HPDE6-E6E7 (cell line): ENCODE measurements at regions not wholly inside any gene's neighbourhood (a gene's known extent, or its start where the extent isn't known, plus 50 kb on each side); places are given as distances from the start of the nearest gene placed in this dataset.
"Not testable (repeated sequence)": the region's sequence is repeated elsewhere in the genome, so short reads cannot be mapped to it uniquely, and the experiment has no call there.

Experiments used
- DNase-seq: peaks from one replicate; pipeline ENCODE4 v3.0.0; 2011; ENCODE audit warnings: missing footprints; ENCODE audit errors: extremely low spot score

- DNase-seq, result no peak
These were observed 95.3 kb upstream of the TNFSF11 start for GRCh38 chr13:42478531-42479156.

- DNase-seq, result no peak
These were observed 89.6 kb upstream of the TNFSF11 start for GRCh38 chr13:42484386-42484785.

DNA sequence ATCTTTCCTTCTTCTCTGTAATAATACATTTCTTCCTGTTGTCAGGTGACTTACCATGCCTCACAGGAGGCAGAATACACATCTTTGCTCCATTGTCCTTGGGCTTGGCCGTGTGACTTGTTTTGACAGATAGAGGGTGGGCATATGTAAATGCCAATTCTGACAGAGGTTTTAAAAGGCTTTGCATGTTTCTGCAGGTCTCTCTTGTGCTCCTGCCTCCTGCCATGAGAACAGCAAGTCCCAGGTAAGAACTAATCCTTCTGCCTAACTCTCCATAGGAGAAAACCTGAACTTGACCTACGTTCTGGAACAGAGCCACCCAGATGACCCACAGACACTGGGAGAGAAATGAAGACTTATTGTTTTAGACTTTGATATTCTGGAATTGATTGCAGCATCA is 88.7 kb upstream of the TNFSF11 start:
- no peak for DNase-seq

- peak; percentile 33 for DNase-seq
These were observed 87.2 kb upstream of the TNFSF11 start for GRCh38 chr13:42486711-42487198.

DNA sequence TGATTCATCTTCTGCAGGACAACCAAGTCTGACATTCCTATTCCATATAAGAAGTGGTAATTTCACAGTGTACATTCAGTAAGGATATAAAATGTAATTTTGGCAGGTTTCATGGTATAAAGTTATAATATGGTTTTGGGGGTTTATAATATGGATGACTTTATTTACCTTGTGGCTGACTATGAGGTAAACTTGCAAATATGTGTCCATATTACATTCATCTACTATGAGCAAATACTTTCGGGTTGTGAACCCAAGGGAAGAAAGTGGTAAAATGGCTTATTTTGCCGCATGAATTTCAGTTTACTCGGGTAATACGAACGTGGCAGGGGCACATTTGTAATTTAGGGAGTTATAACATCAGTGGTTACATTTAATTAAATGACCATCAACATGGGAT is 86.7 kb upstream of the TNFSF11 start:
- no peak for DNase-seq

DNA sequence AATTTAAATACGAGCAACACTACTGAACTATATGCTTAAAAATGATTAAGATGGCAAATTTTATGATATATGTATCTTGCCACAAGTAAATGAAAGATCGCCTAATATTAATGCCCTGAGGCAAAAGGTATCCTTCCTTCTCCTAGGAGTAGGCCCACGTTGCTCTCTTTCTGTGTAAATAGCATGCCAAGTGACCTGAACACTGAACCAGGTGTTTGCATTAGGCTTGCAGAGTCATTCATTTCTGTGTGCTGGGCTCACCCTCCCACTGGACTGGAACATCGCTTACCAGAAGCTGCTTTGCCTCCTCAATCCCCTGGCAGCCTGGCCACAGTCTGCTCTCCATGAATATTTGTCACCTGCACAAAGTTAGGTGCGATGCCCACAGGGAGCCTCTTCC is 83.3 kb upstream of the TNFSF11 start:
- DNase-seq, result no peak

- no peak for DNase-seq
These were observed 81.5 kb upstream of the TNFSF11 start for GRCh38 chr13:42492372-42492920.

- DNase-seq, result no peak
These were observed 79.8 kb upstream of the TNFSF11 start for GRCh38 chr13:42494157-42494556.

DNA sequence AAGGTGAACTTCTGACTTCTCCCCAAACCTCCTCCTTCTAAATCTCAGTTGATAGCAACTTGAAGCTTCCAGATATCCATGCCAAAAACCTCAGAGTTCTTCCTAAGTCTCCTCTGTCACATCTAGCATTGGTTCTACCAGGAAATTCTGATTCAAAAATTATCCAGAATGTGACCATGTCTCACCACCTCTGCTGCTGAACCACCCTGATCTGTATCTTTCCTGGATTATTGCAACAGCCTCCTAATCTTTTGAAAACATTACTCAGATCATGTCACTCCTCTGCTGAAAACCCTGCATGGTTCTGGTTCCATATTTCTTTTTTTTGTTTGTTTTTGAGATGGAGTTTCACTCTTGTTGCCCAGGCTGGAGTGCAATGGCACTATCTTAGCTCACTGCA is 78.7 kb upstream of the TNFSF11 start:
- DNase-seq, result no peak

DNA sequence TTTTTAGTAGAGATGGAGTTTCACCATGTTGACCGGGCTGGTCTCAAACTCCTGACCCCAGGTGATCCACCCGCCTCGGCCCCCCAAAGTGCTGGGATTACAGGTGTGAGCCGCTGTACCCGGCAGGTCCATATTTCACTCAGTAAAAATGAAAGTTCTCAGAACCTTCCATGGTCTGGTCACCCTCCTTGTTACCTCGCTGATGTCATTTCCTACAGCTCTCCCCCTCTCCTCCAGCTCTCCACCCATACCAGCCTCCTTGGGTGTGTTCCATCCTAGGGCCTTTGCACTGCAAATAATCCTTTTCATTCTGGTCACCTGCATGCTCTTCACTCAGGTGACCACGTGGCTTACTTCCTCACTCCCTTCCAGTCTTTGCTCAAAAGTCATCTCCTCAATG is 78.2 kb upstream of the TNFSF11 start:
- no peak for DNase-seq

- DNase-seq, result not testable (repeated sequence)
These were observed 76.9 kb upstream of the TNFSF11 start for GRCh38 chr13:42496926-42497554.

DNA sequence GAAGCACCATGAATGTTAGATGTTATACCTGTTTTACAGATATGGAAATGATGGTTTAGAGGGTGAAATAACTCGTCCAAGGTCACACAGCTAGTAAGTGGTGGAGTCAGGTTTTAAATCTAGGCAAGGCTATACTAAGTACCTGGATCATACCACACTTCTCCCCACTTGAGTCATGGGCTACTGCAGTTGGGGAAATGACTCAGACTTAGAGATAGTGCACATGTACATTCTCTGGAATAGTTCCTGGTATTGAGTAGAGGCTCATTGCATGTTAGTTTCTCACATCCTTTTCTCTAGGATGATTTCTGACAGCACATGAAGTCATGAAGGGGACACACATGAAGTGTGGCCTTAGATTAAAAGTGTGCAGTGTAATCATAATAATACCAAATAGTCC is 76.2 kb upstream of the TNFSF11 start:
- peak; percentile 27 for DNase-seq

DNA sequence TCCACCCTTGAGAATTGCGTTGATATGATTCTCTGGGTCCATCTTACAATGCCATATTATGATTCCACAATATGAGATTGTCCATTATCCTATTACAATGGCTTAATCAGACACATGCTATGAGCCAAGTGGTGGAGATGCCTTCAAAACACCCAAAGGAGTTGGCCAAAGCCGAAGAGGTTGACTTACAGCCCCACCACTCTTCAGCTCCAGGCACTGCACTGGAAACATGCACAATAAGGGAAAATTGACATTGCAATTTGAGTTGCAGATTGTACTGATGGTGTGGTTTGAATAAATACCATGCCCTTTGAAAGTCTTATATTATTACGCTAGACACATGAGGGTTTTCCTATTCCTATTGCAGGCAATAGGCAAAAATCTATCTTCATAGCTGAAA is 75.4 kb upstream of the TNFSF11 start:
- no peak for DNase-seq
